Erythroblast (primary cell): ENCODE measurements at regions not wholly inside any gene's neighbourhood (a gene's known extent, or its start where the extent isn't known, plus 50 kb on each side); places are given as distances from the start of the nearest gene placed in this dataset.

Source experiments
- DNase-seq, 2 experiments: peaks; one replicate each; lab custom pipeline; 2025; lab: John Stamatoyannopoulos, UW
- GATA1 ChIP-seq: IDR thresholded peaks from 2 replicates; pipeline ENCODE4 v1.6.1; 2011; ENCODE audit warnings: low read depth, mild to moderate bottlenecking, control low read depth, low read length, moderate library complexity
- POLR2A ChIP-seq: IDR thresholded peaks from 2 replicates; pipeline ENCODE4 v1.6.1; 2011; ENCODE audit warnings: mild to moderate bottlenecking, low read length

DNA sequence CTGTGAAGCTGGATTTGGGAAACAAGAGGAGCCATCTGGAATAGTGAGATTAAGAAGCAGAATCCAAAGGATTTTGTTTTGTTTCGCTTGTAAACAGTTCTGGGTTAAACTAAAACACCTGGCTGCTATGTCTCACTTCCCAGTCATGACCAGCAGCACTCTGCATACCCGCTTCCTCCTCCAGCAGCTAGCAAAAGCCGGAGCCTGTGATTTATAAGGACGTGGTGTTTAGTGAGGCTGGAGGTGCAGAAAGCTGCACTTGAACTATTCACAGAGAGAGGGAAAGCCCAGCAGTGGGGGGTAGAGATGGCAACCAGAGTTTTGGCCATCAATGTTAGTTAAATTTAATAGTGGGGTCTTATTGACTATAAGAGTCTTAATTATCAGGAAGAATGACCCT is 240.2 kb downstream of the AJAP1 start:
- no peak for DNase-seq
- TF ChIP-seq POLR2A (no peak), GATA1 (no peak)

DNA sequence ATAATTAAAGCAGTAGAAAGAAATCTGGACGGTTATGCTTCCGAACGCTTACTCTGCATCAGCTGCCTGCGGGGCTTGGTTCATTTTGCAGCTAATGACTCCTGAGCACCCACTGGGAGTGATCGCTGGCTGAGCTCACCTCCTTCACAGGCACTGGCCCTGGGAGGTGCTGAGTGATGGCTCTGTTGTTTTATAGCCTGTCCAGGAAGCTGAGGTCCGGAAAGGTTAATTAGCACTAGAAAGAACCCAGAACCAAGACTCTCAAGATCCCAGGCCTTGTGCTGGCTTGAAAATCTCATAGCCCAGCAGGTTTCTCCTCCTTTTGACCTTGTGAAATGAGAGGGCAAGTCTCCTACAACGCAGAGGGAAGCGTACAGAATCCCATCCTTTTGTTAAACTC is 226.2 kb downstream of the AJAP1 start:
- DNase-seq: no peak
- no peak for TF ChIP-seq POLR2A
- no peak for TF ChIP-seq GATA1

DNA sequence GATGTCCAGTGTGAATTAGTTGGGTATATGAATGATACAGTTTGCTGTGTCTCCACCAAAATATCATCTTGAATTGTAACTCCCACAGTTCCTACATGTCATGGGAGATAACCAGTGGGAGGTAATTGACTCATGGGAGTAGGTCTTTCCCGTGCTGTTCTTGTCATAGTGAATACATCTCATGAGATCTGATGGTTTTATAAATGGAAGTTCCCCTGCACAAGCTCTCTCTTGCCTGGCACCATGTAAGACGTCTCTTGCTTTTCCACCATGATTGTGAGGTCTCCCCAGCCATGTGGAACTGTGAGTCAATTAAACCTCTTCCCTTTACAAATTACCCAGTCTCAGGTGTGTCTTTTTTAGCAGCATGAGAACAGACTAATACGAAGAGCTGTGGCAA is 223.0 kb downstream of the AJAP1 start:
- TF ChIP-seq POLR2A (no peak), GATA1 (no peak)
- DNase-seq: no peak

DNA sequence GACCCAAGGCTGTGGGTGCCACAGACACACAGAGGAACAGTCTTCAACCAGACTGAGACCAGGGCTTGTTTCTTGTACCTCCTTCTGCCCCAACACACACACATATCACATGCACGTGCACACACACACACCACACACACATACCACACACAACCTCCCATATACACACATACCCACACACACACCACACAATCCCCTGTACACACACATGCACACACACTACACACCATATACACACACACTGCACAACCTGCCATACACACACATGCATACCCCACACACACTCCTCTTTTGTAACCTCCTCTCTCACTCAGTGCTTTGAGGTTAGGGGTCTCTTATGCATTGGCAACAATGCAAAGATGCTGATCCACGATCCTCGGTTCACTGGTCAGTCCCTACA is 217.0 kb downstream of the AJAP1 start:
- TF ChIP-seq POLR2A (no peak), GATA1 (no peak)
- DNase-seq: no peak

DNA sequence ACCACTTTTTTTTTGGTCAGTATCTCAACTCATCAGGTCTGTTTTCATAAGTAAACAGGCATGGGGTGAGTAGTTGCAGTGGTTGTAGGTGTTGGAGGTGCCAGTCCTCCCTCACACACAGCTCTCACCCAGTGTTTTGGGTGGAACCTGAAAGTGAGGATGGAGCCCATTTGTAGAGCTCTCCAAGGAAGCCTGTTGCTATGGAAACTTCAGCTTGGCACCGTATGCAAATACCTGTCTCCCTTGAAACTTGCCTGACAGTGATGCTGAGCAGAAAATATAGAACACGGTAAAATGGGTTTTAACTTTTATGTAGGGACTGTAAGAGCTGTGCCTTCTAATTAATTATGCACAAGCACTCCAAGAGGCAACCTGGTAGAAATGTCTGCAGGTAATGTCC is 214.1 kb downstream of the AJAP1 start:
- no peak for DNase-seq
- TF ChIP-seq GATA1: no peak
- TF ChIP-seq POLR2A: no peak

DNA sequence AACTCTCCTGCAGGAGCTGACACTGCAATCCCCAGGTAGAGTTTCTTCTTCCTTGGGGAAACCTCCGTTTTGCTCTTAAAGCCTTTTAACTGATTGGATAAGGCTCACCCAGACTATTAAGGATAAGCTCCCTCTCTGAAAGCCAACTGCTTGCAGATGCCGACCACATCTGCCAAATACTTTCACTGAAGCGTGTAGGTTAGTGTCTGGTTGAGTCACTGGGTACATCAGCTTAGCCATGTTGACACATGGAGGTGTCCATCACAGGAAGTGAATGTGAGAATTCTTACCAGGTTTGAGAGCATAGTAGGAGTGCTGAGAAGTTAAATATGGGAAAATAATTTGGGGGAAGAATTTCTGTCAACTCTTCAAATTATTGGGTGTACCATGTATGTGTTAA is 202.0 kb downstream of the AJAP1 start:
- no peak for DNase-seq
- no peak for TF ChIP-seq POLR2A
- no peak for TF ChIP-seq GATA1

- no peak for TF ChIP-seq GATA1
- no peak for TF ChIP-seq POLR2A
These were observed 200.0 kb downstream of the AJAP1 start for GRCh38 chr1:4854367-4854766.

GRCh38 chr1:4853904-4854303 is 199.5 kb downstream of the AJAP1 start:
- no peak for TF ChIP-seq GATA1
- TF ChIP-seq POLR2A: no peak

More at GRCh38 chr1:4854367-4854766, 200.0 kb downstream of the AJAP1 start:
- DNase-seq: no peak

DNA sequence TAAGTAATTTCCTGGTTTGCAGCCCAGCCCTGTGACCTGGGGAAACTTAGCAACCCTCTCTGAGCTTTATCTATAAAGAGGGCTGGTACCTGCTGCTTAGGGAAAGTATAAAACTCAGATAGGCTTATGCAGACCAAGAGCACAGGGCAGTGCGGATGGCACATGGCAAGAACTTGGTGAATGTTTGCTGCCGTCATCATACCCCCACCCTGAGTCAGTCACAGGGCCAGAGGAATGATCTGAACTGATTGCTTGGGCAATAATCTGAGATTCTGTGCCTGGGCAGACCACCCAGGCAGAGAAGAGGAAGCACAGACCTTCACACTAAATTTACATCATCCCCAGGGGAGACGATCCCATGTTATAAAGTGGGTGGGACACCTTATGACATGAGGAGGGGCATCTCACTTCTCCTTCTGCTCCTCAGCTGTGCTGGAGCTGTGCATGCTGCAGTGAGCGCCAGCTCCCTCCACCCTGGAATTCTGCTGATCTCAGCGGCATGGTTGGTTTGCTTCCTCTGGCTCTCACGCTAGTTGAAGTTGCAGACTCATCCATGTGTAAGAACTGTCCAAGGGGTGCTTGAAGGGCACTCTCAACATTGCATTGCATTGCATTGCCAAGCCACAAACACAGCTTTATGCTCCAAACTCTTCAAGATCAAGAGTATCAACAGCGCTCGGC is 197.1 kb downstream of the AJAP1 start:
- DNase-seq: no peak
- TF ChIP-seq GATA1: no peak
- no peak for TF ChIP-seq POLR2A

More at GRCh38 chr1:4853904-4854303, 199.5 kb downstream of the AJAP1 start:
- DNase-seq: no peak

GRCh38 chr1:4848431-4848830 is 194.0 kb downstream of the AJAP1 start:
- no peak for TF ChIP-seq GATA1
- no peak for TF ChIP-seq POLR2A
- no peak for DNase-seq

GRCh38 chr1:4847711-4848110 is 193.3 kb downstream of the AJAP1 start:
- DNase-seq: no peak
- TF ChIP-seq GATA1 (no peak), POLR2A (no peak)
